ENCODE measurements at regions not wholly inside any gene's neighbourhood (a gene's known extent, or its start where the extent isn't known, plus 50 kb on each side); places are given as distances from the start of the nearest gene placed in this dataset.
A peak's percentile ranks its signal among the peaks of the same experiment; 100 is the strongest.

- H3K27me3 ChIP-seq (ENCODE audit: insufficient read depth, low read length), result no peaks in the 10 kb centered on the region
- no peak overlapping the region for H2AFZ ChIP-seq (ENCODE audit: low read length)
- H3K4me2 ChIP-seq (ENCODE audit: low read length), result no peak overlapping the region
- no peak overlapping the region for H3K9ac ChIP-seq (ENCODE audit: low read length)
- H3K36me3 ChIP-seq (ENCODE audit: insufficient read depth, low read length), result no peaks in the 10 kb centered on the region
- peaks cover 17% of the 10 kb centered on the region for H3K4me1 ChIP-seq (ENCODE audit: insufficient read depth, low read length, severe bottlenecking)
- no peaks in the 10 kb centered on the region for H4K20me1 ChIP-seq (ENCODE audit: insufficient read depth, low read length)
- peaks cover 15% of the 10 kb centered on the region for H3K9me3 ChIP-seq (ENCODE audit: low read length)
- no peak overlapping the region for H3K27ac ChIP-seq (ENCODE audit: low read depth, low read length, poor library complexity, severe bottlenecking)
- H3K4me3 ChIP-seq (ENCODE audit: low read depth, low read length, poor library complexity, severe bottlenecking), result no peak overlapping the region
- H3K79me2 ChIP-seq (ENCODE audit: insufficient read depth, low read length), result no peaks in the 10 kb centered on the region
- no peaks in the 10 kb centered on the region for H3K9me2 ChIP-seq (ENCODE audit: low read depth, low read length)
- no peaks in the 10 kb centered on the region for H3F3A ChIP-seq (ENCODE audit: insufficient read depth, low read length)
- TF ChIP-seq EZH2 (IDR thresholded peaks at IDR 0.05; ENCODE audit: borderline replicate concordance, low read length), result no peak
- TF ChIP-seq CTCF (IDR thresholded peaks at IDR 0.05; ENCODE audit: low read length), result no peak
Measured at GRCh38 chr7:52980129-52980528, 55.3 kb upstream of the POM121L12 start.

GRCh38 chr7:52973126-52973525, 62.3 kb upstream of the POM121L12 start:
- Histone ChIP-seq H3K4me1 (ENCODE audit: insufficient read depth, low read length, severe bottlenecking) (peaks cover 24% of the 10 kb centered on the region), H3K79me2 (ENCODE audit: insufficient read depth, low read length) (no peaks in the 10 kb centered on the region), H4K20me1 (ENCODE audit: insufficient read depth, low read length) (no peaks in the 10 kb centered on the region), H2AFZ (ENCODE audit: low read length) (no peak overlapping the region), H3K9me2 (ENCODE audit: low read depth, low read length) (no peaks in the 10 kb centered on the region), H3K4me2 (ENCODE audit: low read length) (no peak overlapping the region), H3F3A (ENCODE audit: insufficient read depth, low read length) (no peaks in the 10 kb centered on the region), H3K36me3 (ENCODE audit: insufficient read depth, low read length) (no peaks in the 10 kb centered on the region), H3K27me3 (ENCODE audit: insufficient read depth, low read length) (no peaks in the 10 kb centered on the region), H3K4me3 (ENCODE audit: low read depth, low read length, poor library complexity, severe bottlenecking) (no peak overlapping the region), H3K9me3 (ENCODE audit: low read length) (no peaks in the 10 kb centered on the region), H3K9ac (ENCODE audit: low read length) (no peak overlapping the region), H3K27ac (ENCODE audit: low read depth, low read length, poor library complexity, severe bottlenecking) (no peak overlapping the region)
- no peak for TF ChIP-seq CTCF (IDR thresholded peaks at IDR 0.05; ENCODE audit: low read length)
- TF ChIP-seq EZH2 (IDR thresholded peaks at IDR 0.05; ENCODE audit: borderline replicate concordance, low read length), result no peak

DNA sequence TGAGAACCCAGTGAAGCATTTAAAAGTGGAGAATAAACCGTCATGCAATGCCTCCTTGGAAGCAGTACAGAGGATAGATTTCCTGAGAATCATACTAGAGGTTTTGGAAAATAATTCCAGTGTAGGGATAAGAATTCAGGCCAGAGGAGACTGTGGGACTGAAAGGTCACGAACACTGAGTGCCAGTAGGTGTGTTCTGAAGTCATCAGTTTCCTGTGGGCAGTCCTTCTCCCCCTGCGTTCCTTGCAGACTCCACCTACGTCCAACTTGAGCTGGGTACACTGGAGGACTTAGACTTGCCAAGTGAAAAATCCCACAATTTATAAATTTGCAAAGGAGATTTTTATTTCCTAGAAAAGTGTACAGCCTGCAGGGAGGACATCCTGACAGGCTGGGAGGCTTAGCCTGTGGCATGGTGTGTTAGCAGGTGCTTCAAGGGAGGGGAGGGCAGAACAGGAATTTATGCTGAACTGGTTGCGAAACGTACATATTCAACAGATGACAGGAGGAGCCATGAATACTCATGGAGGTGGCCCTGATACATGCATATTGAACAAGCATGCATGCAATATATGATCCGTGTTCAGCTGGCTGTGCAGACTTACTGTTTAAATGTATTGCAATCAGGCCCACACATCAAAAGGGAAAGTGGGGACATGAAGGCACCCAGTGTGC, 72.9 kb upstream of the POM121L12 start:
- Histone ChIP-seq H3K4me2 (ENCODE audit: low read length) (peak overlapping the region; percentile 41; the same call in 1 of the 2 replicates), H3K9me3 (ENCODE audit: low read length) (no peaks in the 10 kb centered on the region), H3K9me2 (ENCODE audit: low read depth, low read length) (no peaks in the 10 kb centered on the region), H3K9ac (ENCODE audit: low read length) (no peak overlapping the region), H2AFZ (ENCODE audit: low read length) (peak overlapping the region; percentile 27), H3K4me1 (ENCODE audit: insufficient read depth, low read length, severe bottlenecking) (peaks cover 23% of the 10 kb centered on the region), H4K20me1 (ENCODE audit: insufficient read depth, low read length) (no peaks in the 10 kb centered on the region), H3K27ac (ENCODE audit: low read depth, low read length, poor library complexity, severe bottlenecking) (no peak overlapping the region), H3K36me3 (ENCODE audit: insufficient read depth, low read length) (no peaks in the 10 kb centered on the region), H3K4me3 (ENCODE audit: low read depth, low read length, poor library complexity, severe bottlenecking) (no peak overlapping the region), H3F3A (ENCODE audit: insufficient read depth, low read length) (no peaks in the 10 kb centered on the region), H3K27me3 (ENCODE audit: insufficient read depth, low read length) (no peaks in the 10 kb centered on the region), H3K79me2 (ENCODE audit: insufficient read depth, low read length) (no peaks in the 10 kb centered on the region)
- TF ChIP-seq CTCF (IDR thresholded peaks at IDR 0.05; ENCODE audit: low read length), result no peak
- TF ChIP-seq EZH2 (IDR thresholded peaks at IDR 0.05; ENCODE audit: borderline replicate concordance, low read length), result no peak

Data from OCI-LY1 (cell line).